ENCODE measurements at regions not wholly inside any gene's neighbourhood (a gene's known extent, or its start where the extent isn't known, plus 50 kb on each side); places are given as distances from the start of the nearest gene placed in this dataset.

- TF ChIP-seq CEBPB (IDR thresholded peaks at IDR 0.05) (no peak), POLR2A (IDR thresholded peaks at IDR 0.05; ENCODE audit: low read length) (no peak), HDAC2 (IDR thresholded peaks at IDR 0.05) (no peak), EP300 (IDR thresholded peaks at IDR 0.05) (no peak), CTCF (IDR thresholded peaks at IDR 0.05) (no peak), MYC (IDR thresholded peaks at IDR 0.05; ENCODE audit: borderline replicate concordance, low read length) (no peak), PBX3 (IDR thresholded peaks at IDR 0.05) (no peak), REST (IDR thresholded peaks at IDR 0.05) (no peak), JUNB (IDR thresholded peaks at IDR 0.05) (no peak), CHD2 (IDR thresholded peaks at IDR 0.05; ENCODE audit: low read length, partially characterized antibody) (no peak), RAD21 (conservative IDR thresholded peaks at IDR 0.05 in 1 of 2, IDR thresholded peaks at IDR 0.05 in 1 of 2) (no peak), KDM5A (IDR thresholded peaks at IDR 0.05) (no peak)
These were observed 422.2 kb downstream of the MTX2 start for GRCh38 chr2:176691471-176691870.

Measured in A549 (cell line).